ENCODE measurements at regions not wholly inside any gene's neighbourhood (a gene's known extent, or its start where the extent isn't known, plus 50 kb on each side); places are given as distances from the start of the nearest gene placed in this dataset.

- DNase-seq (ENCODE audit: low read depth) = no peak
These were observed 243.8 kb downstream of the RBFOX3 start for GRCh38 chr17:79366988-79367571.

GRCh38 chr17:79365836-79366770, 244.7 kb downstream of the RBFOX3 start:
- DNase-seq (ENCODE audit: low read depth) = no peak

- no peak for DNase-seq (ENCODE audit: low read depth)
These were observed 245.5 kb downstream of the RBFOX3 start for GRCh38 chr17:79365351-79365750.

GRCh38 chr17:79364315-79365094, 246.3 kb downstream of the RBFOX3 start:
- no peak for DNase-seq (ENCODE audit: low read depth)

GRCh38 chr17:79363552-79364275, 247.1 kb downstream of the RBFOX3 start:
- no peak for DNase-seq (ENCODE audit: low read depth)

GRCh38 chr17:79362772-79363305, 248.0 kb downstream of the RBFOX3 start:
- DNase-seq (ENCODE audit: low read depth) = no peak

GRCh38 chr17:79361873-79362771, 248.7 kb downstream of the RBFOX3 start:
- no peak for DNase-seq (ENCODE audit: low read depth)

DNA sequence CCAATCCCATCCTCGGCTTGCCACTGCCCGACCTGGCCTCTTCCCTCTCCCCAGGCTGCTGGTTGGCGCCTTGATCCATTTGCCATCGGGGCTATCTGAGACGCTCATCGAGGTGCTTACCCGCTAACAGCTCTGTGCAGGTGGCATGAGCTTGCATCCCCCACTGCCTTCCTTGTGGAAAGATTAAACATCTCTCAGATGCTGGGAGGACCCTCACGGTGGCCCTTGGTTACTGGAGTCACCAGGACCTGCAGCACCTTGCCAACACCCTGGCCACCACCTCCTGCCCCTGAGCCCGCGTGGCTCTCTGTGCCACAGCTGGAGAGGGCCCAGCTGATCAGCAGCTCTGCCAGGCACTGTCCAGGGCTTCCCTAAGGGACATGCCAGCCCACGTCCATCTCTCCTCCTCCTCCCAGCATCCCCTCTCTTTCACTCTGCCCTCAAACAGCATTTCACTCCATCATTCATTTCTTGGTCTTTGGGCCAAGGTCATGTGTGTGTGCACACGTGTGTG, 249.6 kb downstream of the RBFOX3 start:
- no peak for DNase-seq (ENCODE audit: low read depth)

GRCh38 chr17:79360196-79360595, 250.7 kb downstream of the RBFOX3 start:
- no peak for DNase-seq (ENCODE audit: low read depth)

DNA sequence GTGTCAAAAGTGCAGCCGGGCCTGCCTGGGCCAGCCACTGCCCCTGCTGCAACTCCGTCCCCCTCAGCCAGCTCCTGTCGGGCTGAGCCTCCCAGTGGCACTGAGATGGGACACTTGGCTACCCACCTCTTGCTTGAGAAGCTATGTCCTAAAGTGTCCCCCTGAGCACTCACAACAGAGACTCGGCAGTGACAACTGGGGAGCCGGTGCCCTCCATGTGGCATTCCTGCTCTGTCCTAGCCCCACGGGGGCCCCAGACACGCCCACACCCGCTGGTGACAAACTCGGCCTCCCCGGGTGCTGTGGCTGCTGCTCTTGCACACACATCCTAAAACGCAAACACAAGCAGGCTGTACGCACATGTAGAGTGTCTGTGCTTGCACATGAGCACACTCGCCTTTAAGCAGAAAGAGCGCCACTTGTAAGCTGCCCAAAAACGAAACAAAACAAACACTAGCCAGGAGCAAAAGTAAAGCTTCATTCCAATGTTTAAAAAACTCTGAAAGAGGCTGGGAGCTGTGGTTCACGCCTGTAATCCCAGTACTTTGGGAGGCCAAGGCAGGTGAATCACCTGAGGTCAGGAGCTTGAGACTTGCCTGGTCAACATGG, 253.9 kb downstream of the RBFOX3 start:
- no peak for DNase-seq (ENCODE audit: low read depth)

DNA sequence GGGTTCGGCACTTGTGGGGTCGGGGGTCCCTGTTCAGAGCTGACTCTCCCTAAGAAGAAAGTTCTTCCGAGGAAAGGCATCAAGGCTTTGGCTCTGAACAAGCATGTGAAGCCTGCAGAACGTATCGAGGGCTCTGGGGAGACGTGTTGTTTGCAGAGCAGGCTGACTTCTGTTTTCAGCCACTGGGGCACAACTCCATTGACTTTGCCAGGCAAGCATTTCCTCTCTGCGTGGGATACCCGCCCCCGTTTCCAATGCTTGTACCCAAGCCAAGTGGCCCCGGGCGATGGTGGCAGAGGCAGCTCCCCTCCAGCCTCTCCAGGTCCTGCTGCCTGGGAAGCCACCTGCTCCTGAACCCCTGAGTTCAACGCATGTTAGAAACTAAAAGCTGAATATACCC, 255.7 kb downstream of the RBFOX3 start:
- DNase-seq (ENCODE audit: low read depth) = no peak

GRCh38 chr17:79354173-79354820, 256.6 kb downstream of the RBFOX3 start:
- no peak for DNase-seq (ENCODE audit: low read depth)

GRCh38 chr17:79353548-79353947, 257.3 kb downstream of the RBFOX3 start:
- DNase-seq (ENCODE audit: low read depth) = no peak

DNA sequence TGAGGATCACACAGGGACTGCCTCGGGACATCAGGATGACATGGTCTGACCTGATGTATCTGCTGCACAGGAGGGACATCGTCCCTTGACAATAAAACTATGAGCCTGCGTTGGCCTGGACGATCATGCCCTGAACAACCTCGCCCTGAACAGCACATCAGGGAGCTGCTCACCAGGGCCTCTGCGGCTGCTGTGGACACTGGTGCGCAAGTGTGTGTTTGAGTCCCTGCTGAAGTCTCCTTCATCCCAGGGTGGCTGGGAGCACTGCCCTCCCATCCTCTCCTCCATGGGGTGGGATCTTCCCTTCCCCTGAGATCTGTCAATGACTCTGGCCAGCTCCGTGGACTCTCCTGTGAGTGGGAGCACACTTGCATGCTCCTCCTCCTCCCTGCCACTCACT, 257.8 kb downstream of the RBFOX3 start:
- DNase-seq (ENCODE audit: low read depth) = no peak

GRCh38 chr17:79350533-79350932, 260.3 kb downstream of the RBFOX3 start:
- DNase-seq (ENCODE audit: low read depth) = no peak

GRCh38 chr17:79349506-79350400, 261.1 kb downstream of the RBFOX3 start:
- DNase-seq (ENCODE audit: low read depth) = no peak

GRCh38 chr17:79342376-79342775, 267.8 kb downstream of the ENGASE start:
- no peak for DNase-seq (ENCODE audit: low read depth)

- DNase-seq (ENCODE audit: low read depth) = no peak
These were observed 267.2 kb downstream of the ENGASE start for GRCh38 chr17:79341816-79342215.

All from stimulated activated CD8-positive, alpha-beta memory T cell treated with anti-CD3 and anti-CD28 coated beads, Interleukin-7, amount 100 ng/mL, for 24 hours (primary cell).